Limb (tissue), 2 donors: ENCODE measurements at regions not wholly inside any gene's neighbourhood (a gene's known extent, or its start where the extent isn't known, plus 50 kb on each side); places are given as distances from the start of the nearest gene placed in this dataset.
"Not testable (repeated sequence)": the region's sequence is repeated elsewhere in the genome, so short reads cannot be mapped to it uniquely, and the experiment has no call there.

ENCODE experiments used
- DNase-seq, 2 donors: peaks; one replicate each; pipeline ENCODE4 v3.0.0-alpha.2; 2016; ENCODE audit errors: extremely low spot score in 2 of 2

GRCh38 chr21:8987896-8988295 lies 1533.5 kb upstream of the TPTE start:
- DNase-seq, result not testable (repeated sequence)

GRCh38 chr21:8988696-8989095 lies 1532.7 kb upstream of the TPTE start:
- no peak for DNase-seq

- no peak for DNase-seq
Observed at GRCh38 chr21:8989261-8989711, 1532.1 kb upstream of the TPTE start.

GRCh38 chr21:8989721-8990325 lies 1531.6 kb upstream of the TPTE start:
- no peak for DNase-seq

- DNase-seq, result no peak
Observed at GRCh38 chr21:8990326-8991087, 1530.9 kb upstream of the TPTE start.

GRCh38 chr21:8991088-8991907 lies 1530.1 kb upstream of the TPTE start:
- DNase-seq, result no peak

- DNase-seq, result no peak
Observed at GRCh38 chr21:8991968-8992621, 1529.3 kb upstream of the TPTE start.

GRCh38 chr21:8992731-8993174 lies 1528.6 kb upstream of the TPTE start:
- DNase-seq, result peak in 1 of 2 donors; percentile 34

- no peak for DNase-seq
Observed at GRCh38 chr21:8993284-8993942, 1528.0 kb upstream of the TPTE start.

GRCh38 chr21:8993943-8994639 lies 1527.3 kb upstream of the TPTE start:
- no peak for DNase-seq

GRCh38 chr21:8994640-8995511 lies 1526.5 kb upstream of the TPTE start:
- no peak for DNase-seq

- not testable (repeated sequence) for DNase-seq
Observed at GRCh38 chr21:8996487-8996968, 1524.9 kb upstream of the TPTE start.

- no peak for DNase-seq
Observed at GRCh38 chr21:8997011-8997440, 1524.4 kb upstream of the TPTE start.

GRCh38 chr21:8997443-8998390 lies 1523.7 kb upstream of the TPTE start:
- not testable (repeated sequence) for DNase-seq

- not testable (repeated sequence) for DNase-seq
Observed at GRCh38 chr21:8998480-8998879, 1522.9 kb upstream of the TPTE start.

- DNase-seq, result no peak
Observed at GRCh38 chr21:8998946-8999681, 1522.3 kb upstream of the TPTE start.

GRCh38 chr21:9000132-9000531 lies 1521.3 kb upstream of the TPTE start:
- not testable (repeated sequence) for DNase-seq
